ENCODE measurements at regions not wholly inside any gene's neighbourhood (a gene's known extent, or its start where the extent isn't known, plus 50 kb on each side); places are given as distances from the start of the nearest gene placed in this dataset.

- no peak overlapping the region for H3K27ac ChIP-seq (replicated peaks)
- no peak for DNase-seq (ENCODE audit: low read depth in 1 of 2, low spot score in 1 of 2)
- TF ChIP-seq POLR2AphosphoS5 (IDR thresholded peaks at IDR 0.05; ENCODE audit: low read depth), result no peak
- no peak for TF ChIP-seq GABPA (IDR thresholded peaks at IDR 0.05; ENCODE audit: low read depth)
- no peak for TF ChIP-seq SPI1 (IDR thresholded peaks at IDR 0.05; ENCODE audit: borderline replicate concordance, low read depth)
- TF ChIP-seq, protein P1, sequence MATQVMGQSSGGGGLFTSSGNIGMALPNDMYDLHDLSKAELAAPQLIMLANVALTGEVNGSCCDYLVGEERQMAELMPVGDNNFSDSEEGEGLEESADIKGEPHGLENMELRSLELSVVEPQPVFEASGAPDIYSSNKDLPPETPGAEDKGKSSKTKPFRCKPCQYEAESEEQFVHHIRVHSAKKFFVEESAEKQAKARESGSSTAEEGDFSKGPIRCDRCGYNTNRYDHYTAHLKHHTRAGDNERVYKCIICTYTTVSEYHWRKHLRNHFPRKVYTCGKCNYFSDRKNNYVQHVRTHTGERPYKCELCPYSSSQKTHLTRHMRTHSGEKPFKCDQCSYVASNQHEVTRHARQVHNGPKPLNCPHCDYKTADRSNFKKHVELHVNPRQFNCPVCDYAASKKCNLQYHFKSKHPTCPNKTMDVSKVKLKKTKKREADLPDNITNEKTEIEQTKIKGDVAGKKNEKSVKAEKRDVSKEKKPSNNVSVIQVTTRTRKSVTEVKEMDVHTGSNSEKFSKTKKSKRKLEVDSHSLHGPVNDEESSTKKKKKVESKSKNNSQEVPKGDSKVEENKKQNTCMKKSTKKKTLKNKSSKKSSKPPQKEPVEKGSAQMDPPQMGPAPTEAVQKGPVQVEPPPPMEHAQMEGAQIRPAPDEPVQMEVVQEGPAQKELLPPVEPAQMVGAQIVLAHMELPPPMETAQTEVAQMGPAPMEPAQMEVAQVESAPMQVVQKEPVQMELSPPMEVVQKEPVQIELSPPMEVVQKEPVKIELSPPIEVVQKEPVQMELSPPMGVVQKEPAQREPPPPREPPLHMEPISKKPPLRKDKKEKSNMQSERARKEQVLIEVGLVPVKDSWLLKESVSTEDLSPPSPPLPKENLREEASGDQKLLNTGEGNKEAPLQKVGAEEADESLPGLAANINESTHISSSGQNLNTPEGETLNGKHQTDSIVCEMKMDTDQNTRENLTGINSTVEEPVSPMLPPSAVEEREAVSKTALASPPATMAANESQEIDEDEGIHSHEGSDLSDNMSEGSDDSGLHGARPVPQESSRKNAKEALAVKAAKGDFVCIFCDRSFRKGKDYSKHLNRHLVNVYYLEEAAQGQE (IDR thresholded peaks at IDR 0.05; ENCODE audit: insufficient replicate concordance, low read depth), result no peak
- TF ChIP-seq CTCF (IDR thresholded peaks at IDR 0.05; ENCODE audit: insufficient read depth, low read length), result no peak
- no peak overlapping the region for H3K4me3 ChIP-seq (replicated peaks; ENCODE audit: insufficient read depth, low read length)
- no peaks in the 10 kb centered on the region for H3K27me3 ChIP-seq (ENCODE audit: insufficient read depth, poor library complexity, severe bottlenecking)
Observed at GRCh38 chr13:82698941-82699340, 1183.3 kb downstream of the SLITRK1 start.

GRCh38 chr13:82698383-82698782, 1183.9 kb downstream of the SLITRK1 start:
- no peak for DNase-seq (ENCODE audit: low read depth in 1 of 2, low spot score in 1 of 2)
- Histone ChIP-seq H3K4me3 (replicated peaks; ENCODE audit: insufficient read depth, low read length) (no peak overlapping the region), H3K27ac (replicated peaks) (no peak overlapping the region), H3K27me3 (ENCODE audit: insufficient read depth, poor library complexity, severe bottlenecking) (no peaks in the 10 kb centered on the region)
- TF ChIP-seq CTCF (IDR thresholded peaks at IDR 0.05; ENCODE audit: insufficient read depth, low read length), result no peak
- no peak for TF ChIP-seq POLR2AphosphoS5 (IDR thresholded peaks at IDR 0.05; ENCODE audit: low read depth)
- TF ChIP-seq, protein P1 (IDR thresholded peaks at IDR 0.05; ENCODE audit: insufficient replicate concordance, low read depth), result no peak
- TF ChIP-seq GABPA (IDR thresholded peaks at IDR 0.05; ENCODE audit: low read depth), result no peak
- TF ChIP-seq SPI1 (IDR thresholded peaks at IDR 0.05; ENCODE audit: borderline replicate concordance, low read depth), result no peak

GRCh38 chr13:82693607-82694006, 1188.7 kb downstream of the SLITRK1 start:
- TF ChIP-seq POLR2AphosphoS5 (IDR thresholded peaks at IDR 0.05; ENCODE audit: low read depth), result no peak
- TF ChIP-seq GABPA (IDR thresholded peaks at IDR 0.05; ENCODE audit: low read depth), result no peak
- no peak for TF ChIP-seq CTCF (IDR thresholded peaks at IDR 0.05; ENCODE audit: insufficient read depth, low read length)
- TF ChIP-seq, protein P1 (IDR thresholded peaks at IDR 0.05; ENCODE audit: insufficient replicate concordance, low read depth), result no peak
- no peak for TF ChIP-seq SPI1 (IDR thresholded peaks at IDR 0.05; ENCODE audit: borderline replicate concordance, low read depth)
- H3K4me3 ChIP-seq (replicated peaks; ENCODE audit: insufficient read depth, low read length), result no peak overlapping the region
- no peaks in the 10 kb centered on the region for H3K27me3 ChIP-seq (ENCODE audit: insufficient read depth, poor library complexity, severe bottlenecking)
- no peak overlapping the region for H3K27ac ChIP-seq (replicated peaks)
- no peak for DNase-seq (ENCODE audit: low read depth in 1 of 2, low spot score in 1 of 2)

Measured in HL-60 (cell line).